HEK293T (cell line): ENCODE measurements at regions not wholly inside any gene's neighbourhood (a gene's known extent, or its start where the extent isn't known, plus 50 kb on each side); places are given as distances from the start of the nearest gene placed in this dataset.

Source experiments
- ARNT ChIP-seq: fragments of 450-650 bp; IDR thresholded peaks from 2 replicates; pipeline ENCODE4 v1.6.1; 2017; ENCODE audit warnings: mild to moderate bottlenecking
- BHLHE40 ChIP-seq: fragments of 450-650 bp; IDR thresholded peaks from 2 replicates; pipeline ENCODE4 v1.6.1; 2016; ENCODE audit warnings: mild to moderate bottlenecking, moderate library complexity, borderline replicate concordance
- CTBP1 ChIP-seq: fragments of 450-650 bp; IDR thresholded peaks from 2 replicates; pipeline ENCODE4 v1.6.1; 2016; ENCODE audit warnings: borderline replicate concordance
- ELF4 ChIP-seq: fragments of 450-650 bp; IDR thresholded peaks from 2 replicates; pipeline ENCODE4 v1.6.1; 2017; ENCODE audit warnings: antibody characterized with exemption
- FOXA1 ChIP-seq: fragments of 450-650 bp; IDR thresholded peaks from 2 replicates; pipeline ENCODE4 v1.6.1; 2016; ENCODE audit warnings: mild to moderate bottlenecking
- FOXK2 ChIP-seq: fragments of 450-650 bp; IDR thresholded peaks from 2 replicates; pipeline ENCODE4 v1.6.1; 2016; ENCODE audit warnings: mild to moderate bottlenecking
- FOXM1 ChIP-seq: fragments of 450-650 bp; IDR thresholded peaks from 2 replicates; pipeline ENCODE4 v1.6.1; 2017; ENCODE audit warnings: mild to moderate bottlenecking, borderline replicate concordance
- LEF1 ChIP-seq: fragments of 450-650 bp; IDR thresholded peaks from 2 replicates; pipeline ENCODE4 v1.6.1; 2017; ENCODE audit warnings: mild to moderate bottlenecking, borderline replicate concordance
- SP1 ChIP-seq: fragments of 450-650 bp; IDR thresholded peaks from 2 replicates; pipeline ENCODE4 v1.6.1; 2017
- SUZ12 ChIP-seq: fragments of 450-650 bp; IDR thresholded peaks from 2 replicates; pipeline ENCODE4 v1.6.1; 2016; ENCODE audit warnings: mild to moderate bottlenecking
- TARDBP ChIP-seq: fragments of 450-650 bp; IDR thresholded peaks from 2 replicates; pipeline ENCODE4 v1.6.1; 2016
- ZNF384 ChIP-seq: fragments of 450-650 bp; IDR thresholded peaks from 2 replicates; pipeline ENCODE4 v1.6.1; 2016

DNA sequence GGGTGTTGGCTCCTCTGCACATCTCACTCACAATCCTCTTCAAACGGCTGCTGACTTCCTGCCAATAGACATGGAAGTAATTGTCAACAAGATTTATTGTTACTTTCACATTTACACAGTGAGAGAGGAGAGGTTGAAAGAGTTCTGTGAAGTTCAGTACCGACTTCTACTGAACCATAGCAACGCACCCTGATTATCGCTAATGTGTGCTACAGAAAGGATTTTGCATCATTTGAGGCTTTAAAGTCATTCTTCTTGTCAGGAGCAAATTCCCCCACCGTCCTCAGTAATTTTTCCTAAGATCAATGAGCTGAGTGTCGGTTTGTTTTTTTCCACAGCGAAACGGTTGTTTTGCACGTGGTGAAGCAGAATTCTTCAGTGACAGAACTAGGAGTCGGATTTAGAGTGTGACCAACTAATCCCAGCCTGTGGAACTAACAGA, 361.0 kb downstream of the ADGRL2 start:
- TF ChIP-seq SUZ12 (no peak), CTBP1 (no peak), FOXK2 (no peak), TARDBP (no peak), BHLHE40 (no peak), LEF1 (no peak), ELF4 (no peak), ZNF384 (no peak), FOXM1 (no peak), ARNT (no peak), FOXA1 (no peak), SP1 (no peak)
